ENCODE measurements at regions not wholly inside any gene's neighbourhood (a gene's known extent, or its start where the extent isn't known, plus 50 kb on each side); places are given as distances from the start of the nearest gene placed in this dataset.
"Not testable (repeated sequence)": the region's sequence is repeated elsewhere in the genome, so short reads cannot be mapped to it uniquely, and the experiment has no call there.

- 58 to 68% (median 61%) methylated on average over 6 of the region's 8 CpGs for WGBS, 3 donors
- H3K9me3 ChIP-seq; H3K27me3 ChIP-seq (ENCODE audit: insufficient read depth in 3 of 3, low read length in 2 of 3); H3K4me1 ChIP-seq; H3K36me3 ChIP-seq (ENCODE audit: insufficient read depth in 1 of 2, low read depth in 1 of 2); H3K27ac ChIP-seq; H3K4me3 ChIP-seq; DNase-seq; intact Hi-C loops (cut with DNase I); ATAC-seq: not testable (repeated sequence)
These were observed 105.1 kb downstream of the LRRC74B start for GRCh38 chr22:21150863-21151262.

- DNase-seq; H3K4me1 ChIP-seq; intact Hi-C loops (cut with DNase I); H3K27me3 ChIP-seq (ENCODE audit: insufficient read depth in 3 of 3, low read length in 2 of 3); H3K4me3 ChIP-seq; H3K36me3 ChIP-seq (ENCODE audit: insufficient read depth in 1 of 2, low read depth in 1 of 2); H3K9me3 ChIP-seq; H3K27ac ChIP-seq; ATAC-seq: not testable (repeated sequence)
- no CpG with 5 or more reads among the region's 2 CpGs for WGBS, 3 donors
These were observed 142.1 kb downstream of the LRRC74B start for GRCh38 chr22:21187841-21188240.

DNA sequence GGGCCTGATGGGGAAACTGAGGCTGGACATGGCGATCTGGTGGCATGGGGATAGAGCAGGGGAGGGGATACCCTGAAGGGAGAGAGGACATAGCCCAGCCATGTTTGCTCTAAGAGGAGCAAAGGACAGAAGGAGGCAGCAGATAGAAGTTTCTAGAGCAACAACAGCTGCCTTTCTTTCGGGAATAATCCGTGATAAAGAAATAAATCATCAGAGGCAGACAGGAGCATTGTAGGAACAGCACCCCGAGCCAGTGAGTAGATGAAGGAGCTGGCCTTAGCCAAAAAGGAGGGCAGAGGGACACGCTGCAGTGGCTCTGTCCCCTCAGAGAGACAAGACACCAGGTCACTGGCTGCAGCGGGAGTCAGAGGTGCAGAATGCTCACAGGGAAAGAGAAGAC, 166.3 kb downstream of the LRRC74B start:
- intact Hi-C loops (cut with DNase I); ATAC-seq; H3K9me3 ChIP-seq; H3K27ac ChIP-seq; H3K36me3 ChIP-seq (ENCODE audit: insufficient read depth in 1 of 2, low read depth in 1 of 2); DNase-seq; H3K4me3 ChIP-seq; H3K4me1 ChIP-seq; H3K27me3 ChIP-seq (ENCODE audit: insufficient read depth in 3 of 3, low read length in 2 of 3): not testable (repeated sequence)
- WGBS, 3 donors: 5 to 20% methylated on average over 3 of the region's 6 CpGs; no CpG with 5 or more reads in 1 of the 3 donors

DNA sequence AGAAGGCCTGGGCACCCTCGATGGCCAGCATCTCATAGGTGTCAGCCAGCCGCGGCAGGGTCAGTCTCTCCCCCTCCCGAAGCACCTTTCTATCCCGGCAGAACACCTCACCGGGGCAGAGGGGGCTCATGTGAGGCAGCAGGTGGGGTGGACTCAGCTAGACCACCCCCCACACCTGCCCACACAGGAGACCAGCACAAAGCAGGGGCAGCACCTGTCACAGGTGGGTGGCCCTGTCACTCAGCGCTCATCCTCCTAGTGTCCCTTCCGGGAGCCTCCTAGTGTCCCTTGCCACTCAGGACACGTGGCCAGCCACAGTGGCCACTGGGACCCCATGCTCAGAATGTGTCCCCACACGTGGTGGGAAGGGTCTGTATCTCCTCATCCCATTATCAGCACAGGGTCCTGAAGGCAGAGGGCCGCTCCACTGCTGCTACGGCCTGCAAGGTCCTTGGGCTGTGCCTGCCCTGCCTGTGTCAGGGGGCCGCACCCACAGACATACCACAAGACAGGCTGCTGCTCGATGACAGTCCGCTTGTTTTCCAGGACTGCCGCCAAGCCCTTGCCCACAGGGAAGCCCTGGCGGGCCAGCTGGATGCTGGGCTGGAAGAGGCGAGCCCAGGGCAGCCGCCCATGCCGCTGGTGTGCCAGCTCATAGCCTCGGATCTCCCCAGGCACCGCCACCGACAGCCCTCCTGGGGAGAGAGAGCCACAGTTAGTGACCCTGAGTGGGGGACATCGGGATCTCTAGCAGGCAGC, 167.4 kb upstream of the RIMBP3B start:
- intact Hi-C loops (cut with DNase I); ATAC-seq; H3K9me3 ChIP-seq; H3K27me3 ChIP-seq (ENCODE audit: insufficient read depth in 3 of 3, low read length in 2 of 3); H3K27ac ChIP-seq; DNase-seq; H3K4me1 ChIP-seq; H3K36me3 ChIP-seq (ENCODE audit: insufficient read depth in 1 of 2, low read depth in 1 of 2); H3K4me3 ChIP-seq: not testable (repeated sequence)
- 46 to 76% (median 71%) methylated on average over 4 to 16 of the region's 24 CpGs for WGBS, 3 donors

DNA sequence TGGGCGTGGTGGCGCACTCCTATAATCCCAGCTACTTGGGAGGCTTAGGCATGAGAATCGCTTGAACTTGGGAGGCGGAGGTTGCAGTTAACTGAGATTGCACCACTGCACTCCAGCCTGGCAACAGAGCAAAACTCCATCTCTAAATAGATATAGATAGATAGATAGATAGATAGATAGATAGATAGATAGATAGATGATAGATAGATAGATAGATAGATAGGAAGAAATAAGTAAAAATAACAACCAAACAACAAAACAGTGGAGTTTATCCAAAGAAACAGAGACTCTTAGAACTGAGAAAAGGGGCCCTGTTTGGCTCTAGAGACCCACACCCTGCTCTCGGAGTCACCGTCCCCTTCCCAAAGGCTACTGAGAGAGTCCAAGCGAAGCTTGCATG, 158.7 kb upstream of the RIMBP3B start:
- H3K9me3 ChIP-seq; H3K36me3 ChIP-seq (ENCODE audit: insufficient read depth in 1 of 2, low read depth in 1 of 2); H3K4me1 ChIP-seq; H3K4me3 ChIP-seq; H3K27ac ChIP-seq; intact Hi-C loops (cut with DNase I); H3K27me3 ChIP-seq (ENCODE audit: insufficient read depth in 3 of 3, low read length in 2 of 3); DNase-seq; ATAC-seq: not testable (repeated sequence)
- WGBS, 3 donors: 83 to 100% (median 100%) methylated on average over 1 to 6 of the region's 7 CpGs

- not testable (repeated sequence) for H3K36me3 ChIP-seq (ENCODE audit: insufficient read depth in 1 of 2, low read depth in 1 of 2); DNase-seq
These were observed 156.5 kb upstream of the RIMBP3B start for GRCh38 chr22:21226901-21227693.

DNA sequence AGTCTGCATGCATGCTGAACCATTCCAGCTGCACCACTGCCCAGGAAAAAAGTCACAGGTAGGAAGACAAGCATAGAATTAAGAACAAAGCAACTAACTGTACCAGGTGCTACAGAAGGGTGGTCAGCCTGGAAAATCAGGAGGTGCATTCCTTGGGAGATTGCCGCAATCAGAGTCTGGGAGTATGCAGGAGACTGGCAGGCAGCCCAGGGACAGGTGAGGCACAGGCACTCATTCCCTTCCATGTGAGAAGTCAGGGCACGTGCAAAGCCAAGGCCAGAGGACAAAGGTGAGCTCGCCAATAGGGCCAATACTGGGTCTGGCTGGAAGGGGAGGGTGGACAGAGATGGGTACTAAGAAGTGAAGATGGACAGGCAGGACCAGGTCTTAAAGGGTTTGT, 132.1 kb upstream of the RIMBP3B start:
- H3K4me1 ChIP-seq; H3K36me3 ChIP-seq (ENCODE audit: insufficient read depth in 1 of 2, low read depth in 1 of 2); H3K9me3 ChIP-seq; H3K27ac ChIP-seq; H3K27me3 ChIP-seq (ENCODE audit: insufficient read depth in 3 of 3, low read length in 2 of 3); DNase-seq; ATAC-seq; H3K4me3 ChIP-seq; intact Hi-C loops (cut with DNase I): not testable (repeated sequence)
- WGBS, 3 donors: 76 to 100% (median 85%) methylated on average over 1 to 2 of the region's 3 CpGs

More at GRCh38 chr22:21226901-21227693, 156.5 kb upstream of the RIMBP3B start:
- H3K4me3 ChIP-seq; ATAC-seq; H3K27ac ChIP-seq; H3K27me3 ChIP-seq (ENCODE audit: insufficient read depth in 3 of 3, low read length in 2 of 3); intact Hi-C loops (cut with DNase I); H3K4me1 ChIP-seq; H3K9me3 ChIP-seq: not testable (repeated sequence)
- 68 to 95% (median 71%) methylated on average over 3 to 11 of the region's 16 CpGs for WGBS, 3 donors

GRCh38 chr22:21282646-21283045, 100.9 kb upstream of the RIMBP3B start:
- H3K4me1 ChIP-seq; ATAC-seq; H3K27me3 ChIP-seq (ENCODE audit: insufficient read depth in 3 of 3, low read length in 2 of 3); intact Hi-C loops (cut with DNase I); H3K36me3 ChIP-seq (ENCODE audit: insufficient read depth in 1 of 2, low read depth in 1 of 2); H3K9me3 ChIP-seq; H3K4me3 ChIP-seq; H3K27ac ChIP-seq: not testable (repeated sequence)
- 75 to 94% (median 77%) methylated on average over 4 to 5 of the region's 10 CpGs for WGBS, 3 donors
- peak in 1 of 2 donors; percentile 42 for DNase-seq

GRCh38 chr22:21293702-21294101, 89.8 kb upstream of the RIMBP3B start:
- no CpG with 5 or more reads among the region's 6 CpGs for WGBS, 3 donors
- H3K27ac ChIP-seq; H3K4me3 ChIP-seq; H3K9me3 ChIP-seq; DNase-seq; H3K4me1 ChIP-seq; ATAC-seq; intact Hi-C loops (cut with DNase I); H3K36me3 ChIP-seq (ENCODE audit: insufficient read depth in 1 of 2, low read depth in 1 of 2); H3K27me3 ChIP-seq (ENCODE audit: insufficient read depth in 3 of 3, low read length in 2 of 3): not testable (repeated sequence)

DNA sequence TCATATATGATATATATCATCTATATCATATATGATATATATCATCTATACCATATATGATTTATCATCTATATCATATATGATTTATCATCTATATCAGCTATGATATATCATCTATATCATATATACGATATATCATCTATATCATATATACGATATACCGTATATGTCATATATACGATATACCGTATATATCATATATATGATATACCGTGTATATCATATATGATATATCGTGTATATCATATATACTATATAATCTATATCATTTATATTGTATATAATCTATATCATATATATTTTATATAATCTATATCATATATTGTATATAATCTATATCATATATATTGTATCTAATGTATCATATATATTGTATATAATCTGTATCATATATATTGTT, 55.9 kb upstream of the RIMBP3B start:
- H3K4me3 ChIP-seq; intact Hi-C loops (cut with DNase I); H3K27ac ChIP-seq; H3K9me3 ChIP-seq; H3K36me3 ChIP-seq (ENCODE audit: insufficient read depth in 1 of 2, low read depth in 1 of 2); ATAC-seq; H3K4me1 ChIP-seq; DNase-seq; H3K27me3 ChIP-seq (ENCODE audit: insufficient read depth in 3 of 3, low read length in 2 of 3): not testable (repeated sequence)
- WGBS, 3 donors: 43 to 66% (median 49%) methylated on average over 7 of the region's 7 CpGs

Measured in psoas muscle (tissue), 7 donors.